ENCODE measurements at regions not wholly inside any gene's neighbourhood (a gene's known extent, or its start where the extent isn't known, plus 50 kb on each side); places are given as distances from the start of the nearest gene placed in this dataset.

GRCh38 chr20:48358176-48359054 lies 469.4 kb downstream of the PREX1 start:
- peak overlapping the region in 1 of 7 donors; percentile 23 for H3K27ac Mint-ChIP-seq
- H3K9me3 Mint-ChIP-seq: peaks cover 0 to 8% (median 3%) of the 10 kb centered on the region in 7 donors
- H3K4me1 Mint-ChIP-seq: no peaks in the 10 kb centered on the region
- H3K79me2 ChIP-seq (ENCODE audit: insufficient read depth, low read length): no peaks in the 10 kb centered on the region
- H3K27me3 ChIP-seq (ENCODE audit: control insufficient read depth in 2 of 2, insufficient read depth in 2 of 2, low read length in 2 of 2): no peaks in the 10 kb centered on the region
- no peak overlapping the region for H3K27ac ChIP-seq (ENCODE audit: low read depth in 1 of 2, low read length in 2 of 2)
- DNase-seq: no peak
- no peak overlapping the region for H3K4me3 Mint-ChIP-seq
- H3K9ac ChIP-seq (ENCODE audit: insufficient read depth, low read length, poor library complexity, severe bottlenecking): no peak overlapping the region
- peaks cover 0 to 9% (median 4%) of the 10 kb centered on the region in 3 donors for H3K27me3 Mint-ChIP-seq (ENCODE audit: low read depth in 3 of 3)
- no peaks in the 10 kb centered on the region for H3K4me1 ChIP-seq (ENCODE audit: control insufficient read depth in 1 of 2, insufficient read depth in 2 of 2, low read length in 2 of 2)
- no peak overlapping the region for H3K4me3 ChIP-seq (replicated peaks in 1 of 3; ENCODE audit: low read depth in 2 of 3, low read length in 3 of 3)
- no peak overlapping the region for H3K4me2 ChIP-seq (replicated peaks; ENCODE audit: extremely low read depth, low read length, poor library complexity, severe bottlenecking)
- intact Hi-C loops (cut with micrococcal nuclease): no loop called here
- H4K20me1 ChIP-seq (ENCODE audit: insufficient read depth, low read length): no peaks in the 10 kb centered on the region
- H3K9me3 ChIP-seq (replicated peaks in 1 of 2; ENCODE audit: control insufficient read depth in 1 of 2, insufficient read depth in 1 of 2, low read length in 2 of 2): no peaks in the 10 kb centered on the region
- H2AFZ ChIP-seq (ENCODE audit: insufficient read depth, low read depth, low read length, poor library complexity, severe bottlenecking): no peak overlapping the region
- H3K36me3 Mint-ChIP-seq: no peaks in the 10 kb centered on the region
- H3K36me3 ChIP-seq (replicated peaks in 1 of 2; ENCODE audit: control insufficient read depth in 1 of 2, insufficient read depth in 2 of 2, low read length in 2 of 2): no peaks in the 10 kb centered on the region
- 94% methylated on average over 3 of the region's 11 CpGs for WGBS (ENCODE audit: insufficient coverage)
- TF ChIP-seq CTCF (IDR thresholded peaks at IDR 0.05): no peak

GRCh38 chr20:48357714-48358113 lies 470.1 kb downstream of the PREX1 start:
- intact Hi-C loops (cut with micrococcal nuclease): no loop called here
- H3K36me3 ChIP-seq (replicated peaks in 1 of 2; ENCODE audit: control insufficient read depth in 1 of 2, insufficient read depth in 2 of 2, low read length in 2 of 2): no peaks in the 10 kb centered on the region
- peaks cover 0 to 9% (median 4%) of the 10 kb centered on the region in 3 donors for H3K27me3 Mint-ChIP-seq (ENCODE audit: low read depth in 3 of 3)
- peaks cover 0 to 8% (median 5%) of the 10 kb centered on the region in 7 donors for H3K9me3 Mint-ChIP-seq
- no peak overlapping the region for H3K27ac Mint-ChIP-seq
- no peak overlapping the region for H3K27ac ChIP-seq (ENCODE audit: low read depth in 1 of 2, low read length in 2 of 2)
- H3K4me1 ChIP-seq (ENCODE audit: control insufficient read depth in 1 of 2, insufficient read depth in 2 of 2, low read length in 2 of 2): no peaks in the 10 kb centered on the region
- no peak for TF ChIP-seq CTCF (IDR thresholded peaks at IDR 0.05)
- no peak overlapping the region for H3K4me3 ChIP-seq (replicated peaks in 1 of 3; ENCODE audit: low read depth in 2 of 3, low read length in 3 of 3)
- no peaks in the 10 kb centered on the region for H4K20me1 ChIP-seq (ENCODE audit: insufficient read depth, low read length)
- no peaks in the 10 kb centered on the region for H3K9me3 ChIP-seq (replicated peaks in 1 of 2; ENCODE audit: control insufficient read depth in 1 of 2, insufficient read depth in 1 of 2, low read length in 2 of 2)
- H3K9ac ChIP-seq (ENCODE audit: insufficient read depth, low read length, poor library complexity, severe bottlenecking): no peak overlapping the region
- no peak overlapping the region for H3K4me2 ChIP-seq (replicated peaks; ENCODE audit: extremely low read depth, low read length, poor library complexity, severe bottlenecking)
- no peak overlapping the region for H2AFZ ChIP-seq (ENCODE audit: insufficient read depth, low read depth, low read length, poor library complexity, severe bottlenecking)
- no peaks in the 10 kb centered on the region for H3K4me1 Mint-ChIP-seq
- no peak for DNase-seq
- H3K36me3 Mint-ChIP-seq: no peaks in the 10 kb centered on the region
- 80% methylated on average over 3 of the region's 4 CpGs for WGBS (ENCODE audit: insufficient coverage)
- H3K27me3 ChIP-seq (ENCODE audit: control insufficient read depth in 2 of 2, insufficient read depth in 2 of 2, low read length in 2 of 2): no peaks in the 10 kb centered on the region
- no peak overlapping the region for H3K4me3 Mint-ChIP-seq
- no peaks in the 10 kb centered on the region for H3K79me2 ChIP-seq (ENCODE audit: insufficient read depth, low read length)

All from CD14-positive monocyte (primary cell).